ENCODE measurements at regions not wholly inside any gene's neighbourhood (a gene's known extent, or its start where the extent isn't known, plus 50 kb on each side); places are given as distances from the start of the nearest gene placed in this dataset.

DNA sequence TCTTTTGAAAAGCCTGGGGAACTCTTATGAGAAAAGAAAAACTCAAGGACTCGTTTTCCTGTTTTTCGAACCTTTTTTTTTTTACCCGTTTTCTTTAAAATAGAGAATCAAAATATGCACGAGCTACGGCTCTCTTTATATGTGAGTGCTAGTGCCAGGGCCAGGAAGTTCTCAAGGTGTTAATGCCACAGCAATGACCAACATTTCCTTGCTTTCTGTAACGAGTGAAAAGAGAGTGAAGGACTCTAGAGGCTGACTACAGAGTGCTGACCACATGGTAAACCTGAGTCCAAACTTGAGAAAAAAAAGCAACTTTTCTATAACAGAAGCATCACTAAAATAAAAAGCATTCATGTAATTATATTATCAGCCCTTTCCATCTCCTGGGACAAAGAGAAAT lies 102.2 kb upstream of the SLC28A3 start:
- TF ChIP-seq, protein P1, sequence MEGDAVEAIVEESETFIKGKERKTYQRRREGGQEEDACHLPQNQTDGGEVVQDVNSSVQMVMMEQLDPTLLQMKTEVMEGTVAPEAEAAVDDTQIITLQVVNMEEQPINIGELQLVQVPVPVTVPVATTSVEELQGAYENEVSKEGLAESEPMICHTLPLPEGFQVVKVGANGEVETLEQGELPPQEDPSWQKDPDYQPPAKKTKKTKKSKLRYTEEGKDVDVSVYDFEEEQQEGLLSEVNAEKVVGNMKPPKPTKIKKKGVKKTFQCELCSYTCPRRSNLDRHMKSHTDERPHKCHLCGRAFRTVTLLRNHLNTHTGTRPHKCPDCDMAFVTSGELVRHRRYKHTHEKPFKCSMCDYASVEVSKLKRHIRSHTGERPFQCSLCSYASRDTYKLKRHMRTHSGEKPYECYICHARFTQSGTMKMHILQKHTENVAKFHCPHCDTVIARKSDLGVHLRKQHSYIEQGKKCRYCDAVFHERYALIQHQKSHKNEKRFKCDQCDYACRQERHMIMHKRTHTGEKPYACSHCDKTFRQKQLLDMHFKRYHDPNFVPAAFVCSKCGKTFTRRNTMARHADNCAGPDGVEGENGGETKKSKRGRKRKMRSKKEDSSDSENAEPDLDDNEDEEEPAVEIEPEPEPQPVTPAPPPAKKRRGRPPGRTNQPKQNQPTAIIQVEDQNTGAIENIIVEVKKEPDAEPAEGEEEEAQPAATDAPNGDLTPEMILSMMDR (IDR thresholded peaks at IDR 0.05; ENCODE audit: borderline replicate concordance, extremely low read depth, low read length, poor library complexity, severe bottlenecking) = no peak
- TF ChIP-seq EZH2 (IDR thresholded peaks at IDR 0.05; ENCODE audit: borderline replicate concordance, low read depth, low read length, severe bottlenecking) = no peak
